ENCODE measurements at regions not wholly inside any gene's neighbourhood (a gene's known extent, or its start where the extent isn't known, plus 50 kb on each side); places are given as distances from the start of the nearest gene placed in this dataset.

- no peak for TF ChIP-seq TEAD4 (IDR thresholded peaks at IDR 0.05; ENCODE audit: low read depth, low read length)
- no peak for TF ChIP-seq JUND (IDR thresholded peaks at IDR 0.05; ENCODE audit: low read length)
- no peak for TF ChIP-seq EP300 (IDR thresholded peaks at IDR 0.05; ENCODE audit: borderline replicate concordance in 1 of 2, low read depth in 2 of 2, low read length in 2 of 2)
These were observed 672.3 kb upstream of the RGMB start (continued) for GRCh38 chr5:98101131-98101530.

Measured in H1 (cell line).